ENCODE measurements at regions not wholly inside any gene's neighbourhood (a gene's known extent, or its start where the extent isn't known, plus 50 kb on each side); places are given as distances from the start of the nearest gene placed in this dataset.

DNA sequence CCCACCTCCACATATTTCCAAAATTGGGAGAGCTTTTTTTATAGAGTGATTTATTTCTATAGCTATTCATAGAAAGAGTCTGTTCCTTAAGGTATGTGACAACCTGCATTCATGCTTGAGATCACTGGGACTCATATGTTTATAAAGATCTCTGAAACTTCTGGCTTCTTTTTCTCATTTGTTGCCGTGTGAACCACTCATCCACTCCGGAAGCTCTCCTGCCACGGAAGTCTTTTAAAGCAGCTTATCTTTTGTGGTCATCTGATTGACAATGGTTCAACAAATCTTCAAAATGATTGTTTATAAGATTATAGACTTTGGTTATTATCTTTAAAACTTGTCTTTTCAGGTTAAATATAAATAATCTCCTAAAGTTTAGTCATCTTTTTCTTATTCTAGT is 260.5 kb downstream of the C3orf38 start (continued):
- TF ChIP-seq EZH2phosphoT487 (IDR thresholded peaks at IDR 0.05; ENCODE audit: unreplicated experiment) (no peak), STAT1 (IDR thresholded peaks at IDR 0.05; ENCODE audit: unreplicated experiment) (no peak), EZH2 (IDR thresholded peaks at IDR 0.05; ENCODE audit: low read depth, unreplicated experiment) (no peak)

DNA sequence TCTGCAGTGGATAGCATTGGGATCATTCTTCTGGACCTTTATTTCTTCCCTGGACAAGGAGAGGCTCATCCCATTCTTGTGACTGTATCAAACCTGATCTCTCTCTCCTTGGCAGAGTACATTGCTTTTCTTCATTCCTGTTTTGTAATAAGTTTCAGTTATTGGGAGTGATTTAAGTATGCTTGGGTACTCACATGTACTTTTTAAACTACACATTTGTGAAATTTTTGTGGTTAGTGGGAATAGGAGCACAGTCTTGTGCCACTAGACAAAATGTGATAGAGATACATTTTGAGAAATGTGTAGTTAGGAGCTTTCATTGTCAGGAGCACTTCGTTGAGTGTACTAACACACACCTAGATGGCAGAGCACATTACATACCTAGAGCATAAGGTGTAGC is 262.6 kb downstream of the C3orf38 start:
- H3K9me2 ChIP-seq (ENCODE audit: insufficient read depth): no peaks in the 10 kb centered on the region
- Mint-ChIP-seq H3K4me3 (no peak overlapping the region), H3K36me3 (ENCODE audit: low read depth) (no peaks in the 10 kb centered on the region), H3K27me3 (ENCODE audit: insufficient read depth, low read depth, poor library complexity) (no peaks in the 10 kb centered on the region), H3K9me3 (no peaks in the 10 kb centered on the region; the same call in 2 of the 3 replicates), H3K27ac (no peak overlapping the region), H3K4me1 (peaks cover 4% of the 10 kb centered on the region; the same call in 1 of the 3 replicates)
- no peaks in the 10 kb centered on the region for H3K36me3 ChIP-seq (ENCODE audit: insufficient read depth)
- H2AFZ ChIP-seq: no peak overlapping the region
- H3K79me2 ChIP-seq (replicated peaks; ENCODE audit: insufficient read depth): no peaks in the 10 kb centered on the region
- H3K4me1 ChIP-seq (ENCODE audit: insufficient read depth): 0 out of 2 replicates have a peak, but pooled peaks cover 3% of the 10 kb centered on the region
- no peak overlapping the region for H3K4me2 ChIP-seq
- H3F3A ChIP-seq (replicated peaks; ENCODE audit: low read depth): no peaks in the 10 kb centered on the region
- H3K27ac ChIP-seq (ENCODE audit: low read depth): no peak overlapping the region
- no peaks in the 10 kb centered on the region for H3K27me3 ChIP-seq (ENCODE audit: insufficient read depth)
- TF ChIP-seq CREB1 (CRISPR knock-in tag; IDR thresholded peaks at IDR 0.05; ENCODE audit: low read depth) (no peak), NANOG (IDR thresholded peaks at IDR 0.05; ENCODE audit: borderline replicate concordance) (no peak), EZH2phosphoT487 (IDR thresholded peaks at IDR 0.05; ENCODE audit: unreplicated experiment) (no peak), ZNF331 (CRISPR knock-in tag; IDR thresholded peaks at IDR 0.05; ENCODE audit: low read depth) (no peak), JUNB (IDR thresholded peaks at IDR 0.05; ENCODE audit: unreplicated experiment) (no peak), EZH2 (IDR thresholded peaks at IDR 0.05; ENCODE audit: low read depth, unreplicated experiment) (no peak), ZNF114 (CRISPR knock-in tag; IDR thresholded peaks at IDR 0.05) (no peak), POLR2AphosphoS5 (IDR thresholded peaks at IDR 0.05; ENCODE audit: low read depth) (no peak), STAT1 (IDR thresholded peaks at IDR 0.05; ENCODE audit: unreplicated experiment) (no peak)
- TF ChIP-seq, protein P1, sequence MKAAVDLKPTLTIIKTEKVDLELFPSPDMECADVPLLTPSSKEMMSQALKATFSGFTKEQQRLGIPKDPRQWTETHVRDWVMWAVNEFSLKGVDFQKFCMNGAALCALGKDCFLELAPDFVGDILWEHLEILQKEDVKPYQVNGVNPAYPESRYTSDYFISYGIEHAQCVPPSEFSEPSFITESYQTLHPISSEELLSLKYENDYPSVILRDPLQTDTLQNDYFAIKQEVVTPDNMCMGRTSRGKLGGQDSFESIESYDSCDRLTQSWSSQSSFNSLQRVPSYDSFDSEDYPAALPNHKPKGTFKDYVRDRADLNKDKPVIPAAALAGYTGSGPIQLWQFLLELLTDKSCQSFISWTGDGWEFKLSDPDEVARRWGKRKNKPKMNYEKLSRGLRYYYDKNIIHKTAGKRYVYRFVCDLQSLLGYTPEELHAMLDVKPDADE (IDR thresholded peaks at IDR 0.05): no peak
- TF ChIP-seq, protein P2, sequence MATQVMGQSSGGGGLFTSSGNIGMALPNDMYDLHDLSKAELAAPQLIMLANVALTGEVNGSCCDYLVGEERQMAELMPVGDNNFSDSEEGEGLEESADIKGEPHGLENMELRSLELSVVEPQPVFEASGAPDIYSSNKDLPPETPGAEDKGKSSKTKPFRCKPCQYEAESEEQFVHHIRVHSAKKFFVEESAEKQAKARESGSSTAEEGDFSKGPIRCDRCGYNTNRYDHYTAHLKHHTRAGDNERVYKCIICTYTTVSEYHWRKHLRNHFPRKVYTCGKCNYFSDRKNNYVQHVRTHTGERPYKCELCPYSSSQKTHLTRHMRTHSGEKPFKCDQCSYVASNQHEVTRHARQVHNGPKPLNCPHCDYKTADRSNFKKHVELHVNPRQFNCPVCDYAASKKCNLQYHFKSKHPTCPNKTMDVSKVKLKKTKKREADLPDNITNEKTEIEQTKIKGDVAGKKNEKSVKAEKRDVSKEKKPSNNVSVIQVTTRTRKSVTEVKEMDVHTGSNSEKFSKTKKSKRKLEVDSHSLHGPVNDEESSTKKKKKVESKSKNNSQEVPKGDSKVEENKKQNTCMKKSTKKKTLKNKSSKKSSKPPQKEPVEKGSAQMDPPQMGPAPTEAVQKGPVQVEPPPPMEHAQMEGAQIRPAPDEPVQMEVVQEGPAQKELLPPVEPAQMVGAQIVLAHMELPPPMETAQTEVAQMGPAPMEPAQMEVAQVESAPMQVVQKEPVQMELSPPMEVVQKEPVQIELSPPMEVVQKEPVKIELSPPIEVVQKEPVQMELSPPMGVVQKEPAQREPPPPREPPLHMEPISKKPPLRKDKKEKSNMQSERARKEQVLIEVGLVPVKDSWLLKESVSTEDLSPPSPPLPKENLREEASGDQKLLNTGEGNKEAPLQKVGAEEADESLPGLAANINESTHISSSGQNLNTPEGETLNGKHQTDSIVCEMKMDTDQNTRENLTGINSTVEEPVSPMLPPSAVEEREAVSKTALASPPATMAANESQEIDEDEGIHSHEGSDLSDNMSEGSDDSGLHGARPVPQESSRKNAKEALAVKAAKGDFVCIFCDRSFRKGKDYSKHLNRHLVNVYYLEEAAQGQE (IDR thresholded peaks at IDR 0.05; ENCODE audit: unreplicated experiment): no peak
- TF ChIP-seq, protein P3, sequence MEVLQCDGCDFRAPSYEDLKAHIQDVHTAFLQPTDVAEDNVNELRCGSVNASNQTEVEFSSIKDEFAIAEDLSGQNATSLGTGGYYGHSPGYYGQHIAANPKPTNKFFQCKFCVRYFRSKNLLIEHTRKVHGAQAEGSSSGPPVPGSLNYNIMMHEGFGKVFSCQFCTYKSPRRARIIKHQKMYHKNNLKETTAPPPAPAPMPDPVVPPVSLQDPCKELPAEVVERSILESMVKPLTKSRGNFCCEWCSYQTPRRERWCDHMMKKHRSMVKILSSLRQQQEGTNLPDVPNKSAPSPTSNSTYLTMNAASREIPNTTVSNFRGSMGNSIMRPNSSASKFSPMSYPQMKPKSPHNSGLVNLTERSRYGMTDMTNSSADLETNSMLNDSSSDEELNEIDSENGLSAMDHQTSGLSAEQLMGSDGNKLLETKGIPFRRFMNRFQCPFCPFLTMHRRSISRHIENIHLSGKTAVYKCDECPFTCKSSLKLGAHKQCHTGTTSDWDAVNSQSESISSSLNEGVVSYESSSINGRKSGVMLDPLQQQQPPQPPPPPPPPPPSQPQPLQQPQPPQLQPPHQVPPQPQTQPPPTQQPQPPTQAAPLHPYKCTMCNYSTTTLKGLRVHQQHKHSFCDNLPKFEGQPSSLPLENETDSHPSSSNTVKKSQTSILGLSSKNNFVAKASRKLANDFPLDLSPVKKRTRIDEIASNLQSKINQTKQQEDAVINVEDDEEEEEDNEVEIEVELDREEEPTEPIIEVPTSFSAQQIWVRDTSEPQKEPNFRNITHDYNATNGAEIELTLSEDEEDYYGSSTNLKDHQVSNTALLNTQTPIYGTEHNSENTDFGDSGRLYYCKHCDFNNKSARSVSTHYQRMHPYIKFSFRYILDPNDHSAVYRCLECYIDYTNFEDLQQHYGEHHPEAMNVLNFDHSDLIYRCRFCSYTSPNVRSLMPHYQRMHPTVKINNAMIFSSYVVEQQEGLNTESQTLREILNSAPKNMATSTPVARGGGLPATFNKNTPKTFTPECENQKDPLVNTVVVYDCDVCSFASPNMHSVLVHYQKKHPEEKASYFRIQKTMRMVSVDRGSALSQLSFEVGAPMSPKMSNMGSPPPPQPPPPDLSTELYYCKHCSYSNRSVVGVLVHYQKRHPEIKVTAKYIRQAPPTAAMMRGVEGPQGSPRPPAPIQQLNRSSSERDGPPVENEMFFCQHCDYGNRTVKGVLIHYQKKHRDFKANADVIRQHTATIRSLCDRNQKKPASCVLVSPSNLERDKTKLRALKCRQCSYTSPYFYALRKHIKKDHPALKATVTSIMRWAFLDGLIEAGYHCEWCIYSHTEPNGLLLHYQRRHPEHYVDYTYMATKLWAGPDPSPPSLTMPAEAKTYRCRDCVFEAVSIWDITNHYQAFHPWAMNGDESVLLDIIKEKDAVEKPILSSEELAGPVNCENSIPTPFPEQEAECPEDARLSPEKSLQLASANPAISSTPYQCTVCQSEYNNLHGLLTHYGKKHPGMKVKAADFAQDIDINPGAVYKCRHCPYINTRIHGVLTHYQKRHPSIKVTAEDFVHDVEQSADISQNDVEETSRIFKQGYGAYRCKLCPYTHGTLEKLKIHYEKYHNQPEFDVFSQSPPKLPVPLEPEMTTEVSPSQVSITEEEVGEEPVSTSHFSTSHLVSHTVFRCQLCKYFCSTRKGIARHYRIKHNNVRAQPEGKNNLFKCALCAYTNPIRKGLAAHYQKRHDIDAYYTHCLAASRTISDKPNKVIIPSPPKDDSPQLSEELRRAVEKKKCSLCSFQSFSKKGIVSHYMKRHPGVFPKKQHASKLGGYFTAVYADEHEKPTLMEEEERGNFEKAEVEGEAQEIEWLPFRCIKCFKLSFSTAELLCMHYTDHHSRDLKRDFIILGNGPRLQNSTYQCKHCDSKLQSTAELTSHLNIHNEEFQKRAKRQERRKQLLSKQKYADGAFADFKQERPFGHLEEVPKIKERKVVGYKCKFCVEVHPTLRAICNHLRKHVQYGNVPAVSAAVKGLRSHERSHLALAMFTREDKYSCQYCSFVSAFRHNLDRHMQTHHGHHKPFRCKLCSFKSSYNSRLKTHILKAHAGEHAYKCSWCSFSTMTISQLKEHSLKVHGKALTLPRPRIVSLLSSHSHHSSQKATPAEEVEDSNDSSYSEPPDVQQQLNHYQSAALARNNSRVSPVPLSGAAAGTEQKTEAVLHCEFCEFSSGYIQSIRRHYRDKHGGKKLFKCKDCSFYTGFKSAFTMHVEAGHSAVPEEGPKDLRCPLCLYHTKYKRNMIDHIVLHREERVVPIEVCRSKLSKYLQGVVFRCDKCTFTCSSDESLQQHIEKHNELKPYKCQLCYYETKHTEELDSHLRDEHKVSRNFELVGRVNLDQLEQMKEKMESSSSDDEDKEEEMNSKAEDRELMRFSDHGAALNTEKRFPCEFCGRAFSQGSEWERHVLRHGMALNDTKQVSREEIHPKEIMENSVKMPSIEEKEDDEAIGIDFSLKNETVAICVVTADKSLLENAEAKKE (CRISPR knock-in tag; IDR thresholded peaks at IDR 0.05): no peak
- TF ChIP-seq, protein P4, sequence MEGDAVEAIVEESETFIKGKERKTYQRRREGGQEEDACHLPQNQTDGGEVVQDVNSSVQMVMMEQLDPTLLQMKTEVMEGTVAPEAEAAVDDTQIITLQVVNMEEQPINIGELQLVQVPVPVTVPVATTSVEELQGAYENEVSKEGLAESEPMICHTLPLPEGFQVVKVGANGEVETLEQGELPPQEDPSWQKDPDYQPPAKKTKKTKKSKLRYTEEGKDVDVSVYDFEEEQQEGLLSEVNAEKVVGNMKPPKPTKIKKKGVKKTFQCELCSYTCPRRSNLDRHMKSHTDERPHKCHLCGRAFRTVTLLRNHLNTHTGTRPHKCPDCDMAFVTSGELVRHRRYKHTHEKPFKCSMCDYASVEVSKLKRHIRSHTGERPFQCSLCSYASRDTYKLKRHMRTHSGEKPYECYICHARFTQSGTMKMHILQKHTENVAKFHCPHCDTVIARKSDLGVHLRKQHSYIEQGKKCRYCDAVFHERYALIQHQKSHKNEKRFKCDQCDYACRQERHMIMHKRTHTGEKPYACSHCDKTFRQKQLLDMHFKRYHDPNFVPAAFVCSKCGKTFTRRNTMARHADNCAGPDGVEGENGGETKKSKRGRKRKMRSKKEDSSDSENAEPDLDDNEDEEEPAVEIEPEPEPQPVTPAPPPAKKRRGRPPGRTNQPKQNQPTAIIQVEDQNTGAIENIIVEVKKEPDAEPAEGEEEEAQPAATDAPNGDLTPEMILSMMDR (conservative IDR thresholded peaks at IDR 0.05; ENCODE audit: low read depth in 2 of 2): no peak
- DNase-seq (ENCODE audit: low spot score): no peak
- H4K20me1 ChIP-seq (replicated peaks; ENCODE audit: insufficient read depth): no peaks in the 10 kb centered on the region
- H3K4me3 ChIP-seq: no peak overlapping the region
- ATAC-seq: no peak

Measured in GM23338 (cell line).